Chondrocyte (in vitro differentiated cells): ENCODE measurements at regions not wholly inside any gene's neighbourhood (a gene's known extent, or its start where the extent isn't known, plus 50 kb on each side); places are given as distances from the start of the nearest gene placed in this dataset.

Experiments
- DNase-seq: peaks from one replicate; pipeline ENCODE4 v3.0.0; 2021; ENCODE audit warnings: mixed read lengths, low spot score
- H3K27ac Mint-ChIP-seq: one replicate; pipeline ENCODE4 v1.8.0; 2021; ENCODE audit warnings: mild to moderate bottlenecking, moderate library complexity, mixed read lengths; ENCODE audit not compliant: unreplicated experiment
- H3K27me3 Mint-ChIP-seq: 2 replicates; pipeline ENCODE4 v1.8.0; 2021; ENCODE audit warnings: low read depth, mixed read lengths
- H3K36me3 Mint-ChIP-seq: 2 replicates; pipeline ENCODE4 v1.8.0; 2021; ENCODE audit warnings: low read depth, mixed read lengths
- H3K4me1 Mint-ChIP-seq: 2 replicates; pipeline ENCODE4 v1.8.0; 2021; ENCODE audit warnings: low read depth, mild to moderate bottlenecking, mixed read lengths
- H3K4me3 Mint-ChIP-seq: one replicate; pipeline ENCODE4 v1.8.0; 2021; ENCODE audit warnings: mild to moderate bottlenecking, moderate library complexity, mixed read lengths; ENCODE audit not compliant: unreplicated experiment
- H3K9me3 Mint-ChIP-seq: 2 replicates; pipeline ENCODE4 v1.8.0; 2021; ENCODE audit warnings: low read depth, mixed read lengths
- CTCF ChIP-seq: fragments of 200-600 bp; sonication (generic); IDR thresholded peaks from 2 replicates; pipeline ENCODE4 v1.5.0; 2021; ENCODE audit warnings: antibody characterized with exemption, mild to moderate bottlenecking, moderate library complexity

DNA sequence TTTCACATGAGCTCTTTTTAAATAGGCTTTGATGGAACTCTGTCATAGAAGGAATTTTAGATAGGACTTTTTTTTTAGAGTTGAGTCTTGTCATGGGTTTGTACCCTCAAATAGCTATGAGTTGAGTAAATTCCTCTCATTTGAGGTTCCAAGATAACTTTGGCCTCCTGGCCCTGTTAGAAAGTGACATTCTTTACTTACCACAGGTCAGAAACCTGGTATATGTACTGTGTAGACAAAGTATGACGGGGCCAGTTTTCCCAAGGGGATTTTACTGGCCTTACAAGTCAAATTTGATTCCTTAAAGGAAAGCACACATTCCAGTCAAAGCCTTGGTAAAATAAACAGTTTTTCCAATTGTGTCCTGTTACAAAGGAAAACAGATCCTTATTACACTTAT is 729.3 kb upstream of the LUZP2 start:
- no peak for TF ChIP-seq CTCF
- H3K9me3 Mint-ChIP-seq = peaks cover 24% of the 10 kb centered on the region
- H3K36me3 Mint-ChIP-seq = no peaks in the 10 kb centered on the region
- H3K4me3 Mint-ChIP-seq = no peak overlapping the region
- no peaks in the 10 kb centered on the region for H3K27me3 Mint-ChIP-seq
- DNase-seq = no peak
- H3K4me1 Mint-ChIP-seq = peaks cover 39% of the 10 kb centered on the region
- no peak overlapping the region for H3K27ac Mint-ChIP-seq

DNA sequence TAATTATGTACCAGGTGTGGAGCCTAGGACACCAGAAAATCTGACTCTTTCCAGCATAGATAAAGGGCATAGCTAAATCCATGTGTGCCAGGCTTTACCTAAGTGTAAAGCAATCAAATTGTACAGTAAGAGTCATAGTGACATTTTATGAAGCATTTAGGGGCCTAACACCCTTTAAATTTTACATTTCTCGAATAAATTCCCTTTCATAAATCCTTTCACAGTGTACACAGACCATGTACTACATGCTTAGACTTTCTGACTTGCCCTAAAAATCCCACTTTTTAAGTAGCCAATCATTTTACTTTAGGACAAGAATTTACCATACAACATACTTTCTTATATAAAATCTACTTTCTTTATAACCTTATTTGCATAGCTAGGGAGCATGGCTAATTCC is 727.6 kb upstream of the LUZP2 start:
- Mint-ChIP-seq H3K36me3 (no peaks in the 10 kb centered on the region), H3K27me3 (no peaks in the 10 kb centered on the region), H3K9me3 (peaks cover 22% of the 10 kb centered on the region), H3K4me3 (no peak overlapping the region), H3K27ac (no peak overlapping the region), H3K4me1 (peaks cover 42% of the 10 kb centered on the region)
- no peak for TF ChIP-seq CTCF
- DNase-seq = no peak

GRCh38 chr11:23772081-23772480 is 724.8 kb upstream of the LUZP2 start:
- H3K4me3 Mint-ChIP-seq = no peak overlapping the region
- no peak overlapping the region for H3K27ac Mint-ChIP-seq

GRCh38 chr11:23778971-23779370 is 717.9 kb upstream of the LUZP2 start:
- Mint-ChIP-seq H3K9me3 (peaks cover 3% of the 10 kb centered on the region), H3K36me3 (peaks cover 3% of the 10 kb centered on the region), H3K27me3 (no peaks in the 10 kb centered on the region), H3K4me3 (no peak overlapping the region), H3K4me1 (peaks cover 21% of the 10 kb centered on the region), H3K27ac (peak overlapping the region; percentile 46)
- TF ChIP-seq CTCF = no peak
- no peak for DNase-seq

More at GRCh38 chr11:23772081-23772480, 724.8 kb upstream of the LUZP2 start:
- Mint-ChIP-seq H3K27me3 (no peaks in the 10 kb centered on the region), H3K9me3 (peaks cover 14% of the 10 kb centered on the region), H3K4me1 (peaks cover 22% of the 10 kb centered on the region), H3K36me3 (no peaks in the 10 kb centered on the region)
- no peak for TF ChIP-seq CTCF
- no peak for DNase-seq

GRCh38 chr11:23780231-23780630 is 716.6 kb upstream of the LUZP2 start:
- DNase-seq = no peak
- Mint-ChIP-seq H3K9me3 (peaks cover 3% of the 10 kb centered on the region), H3K27me3 (no peaks in the 10 kb centered on the region), H3K27ac (no peak overlapping the region), H3K4me3 (no peak overlapping the region), H3K36me3 (peaks cover 3% of the 10 kb centered on the region), H3K4me1 (peaks cover 21% of the 10 kb centered on the region)
- no peak for TF ChIP-seq CTCF
